Endometrium (tissue), 2 donors: ENCODE measurements at regions not wholly inside any gene's neighbourhood (a gene's known extent, or its start where the extent isn't known, plus 50 kb on each side); places are given as distances from the start of the nearest gene placed in this dataset.
"Not testable (repeated sequence)": the region's sequence is repeated elsewhere in the genome, so short reads cannot be mapped to it uniquely, and the experiment has no call there.

Experiments used
- FAIRE-seq: peaks from 2 replicates; lab custom pipeline; 2012; peaks lifted over from hg19 to GRCh38; lab: Jason Lieb, UNC
- donor health status: control.
- donor health status: control.

DNA sequence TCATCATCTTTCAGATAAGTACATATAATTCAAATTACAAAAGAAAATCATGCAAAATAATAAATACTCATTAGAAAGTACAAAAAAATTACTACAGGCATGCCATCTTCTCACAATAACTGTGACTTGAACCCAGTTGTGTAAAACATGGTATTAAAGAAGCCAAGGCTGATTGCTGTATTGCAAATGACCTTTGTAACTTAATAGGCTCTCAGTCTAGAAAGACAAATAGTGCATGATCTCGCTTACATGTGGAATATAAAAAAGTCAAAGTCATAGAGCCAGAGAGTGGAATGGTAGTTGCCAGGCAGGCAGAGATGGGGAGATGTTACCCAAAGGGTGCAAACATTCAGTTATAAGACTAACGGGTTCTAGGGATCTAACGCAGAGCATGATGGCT is 626.1 kb downstream of the COL12A1 start:
- no peak for FAIRE-seq

DNA sequence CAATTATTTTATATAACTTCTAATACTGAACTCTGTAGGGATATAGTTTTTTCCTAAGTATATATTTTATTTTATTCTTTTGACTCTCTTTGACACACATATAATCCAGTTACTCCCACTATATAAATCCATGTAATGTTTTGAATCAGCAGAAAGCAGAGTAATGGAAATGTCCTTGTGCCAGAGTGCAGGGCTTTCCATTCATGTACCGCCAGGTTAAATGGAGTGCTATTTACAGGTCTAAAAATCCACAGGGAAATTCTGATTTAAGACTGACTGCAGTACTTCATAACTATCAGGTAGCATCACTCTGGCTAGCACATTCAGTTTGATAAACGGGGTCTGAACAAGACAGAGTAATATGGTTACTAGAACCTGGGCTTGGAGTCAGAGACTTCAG is 626.8 kb downstream of the COL12A1 start:
- no peak for FAIRE-seq

DNA sequence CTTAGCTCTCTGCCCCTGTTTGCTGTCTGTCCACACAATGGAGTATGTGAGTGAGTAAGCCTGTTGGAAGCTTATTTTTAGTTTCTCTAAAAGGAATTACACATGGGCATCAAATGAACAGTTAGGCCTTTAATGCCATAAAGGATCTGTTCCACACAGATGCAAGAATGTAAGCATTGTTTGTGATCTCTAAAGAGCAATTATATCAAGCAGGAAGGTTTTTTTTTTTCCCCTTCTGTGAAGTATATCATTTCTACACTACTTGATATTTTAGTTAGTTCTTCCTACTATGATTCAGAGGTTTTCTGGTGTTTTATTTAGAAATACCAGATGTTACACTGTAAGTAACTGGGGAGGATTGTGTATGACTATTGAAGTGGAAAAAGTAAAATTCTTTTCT is 627.5 kb downstream of the COL12A1 start:
- FAIRE-seq = peak; percentile 87

DNA sequence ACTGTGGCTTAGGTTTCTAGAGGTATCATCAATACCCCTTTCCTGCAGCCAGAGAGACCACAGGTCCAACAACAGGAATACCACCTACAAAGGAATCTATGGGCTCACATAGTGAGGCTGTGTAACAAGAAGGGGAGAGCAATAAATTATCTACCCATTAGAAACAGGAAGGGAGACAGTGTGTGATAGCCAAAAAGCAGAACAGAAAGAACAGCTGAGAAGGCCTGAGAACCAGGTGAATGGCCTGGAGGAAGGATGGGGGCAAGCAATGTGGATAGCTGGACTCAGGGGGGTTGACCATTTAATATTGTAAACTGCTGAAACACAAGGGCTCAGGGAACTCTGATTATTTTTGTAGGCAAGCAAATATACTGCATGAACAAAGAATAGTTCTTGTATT is 628.2 kb downstream of the COL12A1 start:
- no peak for FAIRE-seq

DNA sequence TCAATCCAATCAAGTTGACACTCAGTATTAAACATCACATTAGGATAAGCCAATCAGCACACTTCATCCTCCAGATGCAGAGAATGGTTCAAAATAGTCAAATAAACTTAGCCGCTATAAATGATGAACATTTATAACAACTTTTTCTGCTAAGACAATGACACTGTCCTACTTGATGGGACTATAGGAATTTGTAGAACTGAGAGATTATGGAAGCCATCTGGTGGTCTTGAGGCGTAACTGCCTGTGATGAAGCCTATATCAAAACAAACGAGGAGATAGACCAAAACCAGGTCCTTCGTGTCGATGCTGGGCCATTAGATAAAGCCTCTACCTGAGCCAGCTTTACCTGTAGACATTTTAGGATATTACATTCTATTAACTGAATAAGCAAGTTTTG is 631.1 kb downstream of the COL12A1 start:
- no peak for FAIRE-seq

DNA sequence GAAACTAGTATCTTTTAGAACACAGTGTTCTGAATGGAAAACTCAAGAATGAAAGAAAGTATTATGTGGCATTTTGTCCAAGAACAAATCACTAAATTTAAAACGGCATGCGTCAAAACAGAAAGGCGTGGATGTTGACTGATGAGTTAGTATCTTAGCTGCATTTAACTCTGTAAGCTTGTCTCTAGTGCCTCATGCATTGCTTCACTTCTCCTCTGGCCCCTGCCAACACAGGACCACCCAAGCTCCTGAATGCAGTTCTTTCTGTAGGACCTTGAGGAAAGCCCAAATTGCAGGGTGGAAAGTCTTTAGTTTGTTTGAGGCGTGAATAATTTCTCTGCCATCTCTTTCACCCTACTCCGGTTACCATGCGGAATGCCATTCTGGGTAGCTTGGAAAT is 632.2 kb downstream of the COL12A1 start:
- no peak for FAIRE-seq

DNA sequence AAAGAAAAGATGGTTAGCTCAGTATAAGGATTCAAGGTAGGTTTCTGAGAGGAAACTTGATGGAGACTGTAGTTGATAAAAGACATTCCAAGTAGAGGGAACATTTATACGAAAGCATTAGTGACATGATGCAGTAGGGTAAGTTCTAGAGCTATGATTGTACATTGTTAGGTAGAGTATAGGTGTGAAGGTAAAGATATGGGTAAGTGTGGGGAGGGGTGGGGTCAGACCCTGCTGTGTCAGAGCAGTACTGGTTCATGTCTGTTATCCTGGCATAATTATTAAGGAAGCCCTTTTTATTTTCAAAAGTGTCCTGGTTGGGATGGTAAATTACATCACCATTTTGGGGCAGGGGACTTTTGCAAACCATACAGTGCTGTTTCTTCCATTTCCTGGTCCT is 635.8 kb downstream of the COL12A1 start:
- no peak for FAIRE-seq

DNA sequence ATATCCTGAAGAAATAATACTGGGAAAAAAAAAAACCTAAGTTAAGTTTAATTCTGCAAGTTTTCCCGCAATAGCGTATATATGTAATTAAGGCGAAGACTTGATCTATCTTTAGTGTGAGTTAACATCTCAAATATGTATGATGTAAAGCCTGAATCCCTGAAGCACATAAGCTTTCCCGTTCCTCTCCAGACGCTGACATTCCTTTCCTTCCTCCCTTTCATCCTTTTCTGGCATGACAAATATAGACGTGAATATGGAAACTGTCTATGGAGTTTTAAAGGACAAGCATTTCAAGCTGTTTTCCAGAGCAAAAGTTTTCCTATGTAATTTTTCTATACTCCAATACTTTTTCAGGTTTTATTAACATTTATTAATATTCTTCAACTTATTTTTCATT is 637.0 kb downstream of the COL12A1 start:
- FAIRE-seq = no peak

DNA sequence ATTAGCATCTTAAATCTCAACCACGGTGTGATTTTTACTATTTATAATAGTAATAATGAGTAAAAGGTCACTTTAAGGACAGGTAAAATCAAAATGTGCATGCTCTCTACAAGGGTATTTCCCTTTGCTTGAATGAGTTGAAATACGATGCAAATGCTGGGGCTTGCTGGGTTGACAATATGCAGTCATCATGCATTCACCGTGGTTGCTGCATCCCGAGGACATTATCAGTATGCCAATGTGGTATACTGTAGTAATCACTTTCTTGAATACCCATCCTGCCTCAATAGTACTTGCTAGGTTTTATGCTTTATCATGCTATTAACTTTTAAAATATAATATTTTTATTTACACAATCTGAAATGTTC is 637.9 kb downstream of the COL12A1 start:
- FAIRE-seq = not testable (repeated sequence)

DNA sequence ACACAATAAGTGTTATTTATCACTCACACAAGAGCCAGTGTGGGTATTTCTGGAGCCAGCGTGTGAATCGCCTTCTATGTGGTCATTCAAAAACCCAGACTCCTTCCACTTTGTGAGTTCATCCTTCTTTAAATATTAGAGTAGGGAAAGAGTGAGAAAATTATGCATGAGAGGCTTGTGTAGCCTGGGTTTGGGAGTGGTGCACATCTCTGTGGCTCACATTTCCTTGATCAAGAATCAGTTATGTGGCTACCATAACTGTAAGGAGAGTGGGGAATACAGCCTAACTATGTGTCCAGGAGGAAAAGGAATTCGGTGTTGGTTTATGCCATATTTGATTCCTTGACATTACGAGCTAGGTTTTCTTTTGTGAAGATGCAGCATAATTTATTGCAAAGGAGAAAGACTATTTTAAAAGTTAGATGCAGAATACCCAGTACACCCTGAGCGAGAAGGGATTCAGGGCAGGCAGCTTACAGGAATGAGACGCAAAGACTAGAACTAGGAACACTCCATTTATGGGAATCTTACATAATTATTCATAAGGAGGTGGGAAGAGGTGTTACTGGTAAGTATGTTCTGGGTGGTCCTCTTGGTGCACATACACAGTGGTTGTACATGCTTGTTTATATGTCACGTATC is 638.5 kb downstream of the COL12A1 start:
- FAIRE-seq = no peak

DNA sequence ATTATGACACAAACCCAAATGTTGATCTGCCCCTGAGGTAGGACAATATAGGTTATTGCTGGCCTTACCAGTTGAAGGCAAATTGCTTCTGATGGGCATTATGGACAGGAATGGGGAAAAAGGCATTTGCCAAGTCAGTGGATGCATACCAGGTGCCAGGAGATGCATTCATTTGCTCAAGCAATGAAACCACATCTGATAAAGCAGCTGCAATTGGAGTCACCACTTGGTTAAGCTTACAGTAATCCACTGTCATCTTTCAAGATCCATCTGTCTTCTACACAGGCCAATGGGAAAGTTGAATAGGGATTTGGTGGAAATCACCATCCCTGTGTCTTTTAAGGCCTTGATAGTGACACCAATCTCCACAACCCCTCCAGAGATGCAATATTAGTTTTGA is 648.6 kb downstream of the COL12A1 start:
- FAIRE-seq = no peak

DNA sequence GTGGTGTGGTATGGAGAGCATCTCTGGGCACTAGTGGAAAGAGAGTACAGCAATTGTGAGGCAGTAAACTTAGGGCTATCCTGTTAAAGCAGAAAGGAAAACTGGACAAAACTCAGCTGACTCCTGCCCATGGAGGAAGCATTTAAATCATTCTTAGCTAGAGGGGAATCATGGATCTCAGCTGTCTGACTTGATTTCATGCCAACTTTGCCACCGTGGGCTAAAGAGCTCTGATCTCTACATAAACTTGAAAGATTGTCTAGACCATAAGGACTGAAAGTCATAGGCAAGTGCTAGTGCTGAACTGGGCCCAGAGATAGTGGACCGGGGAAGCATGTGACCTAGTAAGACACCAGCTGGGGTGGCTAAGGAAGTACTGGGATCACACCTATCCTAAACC is 651.8 kb downstream of the COL12A1 start:
- no peak for FAIRE-seq

DNA sequence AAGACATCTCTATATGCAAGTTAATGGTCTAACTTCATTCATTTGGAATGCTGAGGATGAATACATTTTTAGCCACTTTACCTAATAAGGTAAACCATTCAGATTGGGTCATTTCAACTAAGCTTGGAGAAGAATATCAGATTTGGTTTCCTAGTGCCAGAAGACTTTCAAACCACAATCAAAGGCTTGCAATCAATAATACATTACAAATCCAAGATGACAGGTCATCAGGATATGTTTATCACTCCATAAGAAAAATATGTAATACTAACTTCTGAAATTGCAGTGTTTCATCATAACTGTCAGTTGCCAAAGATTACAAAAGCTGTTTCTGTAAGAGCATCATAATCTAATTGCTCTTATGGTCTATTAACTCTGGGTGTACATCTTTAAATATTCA is 654.0 kb downstream of the COL12A1 start:
- FAIRE-seq = no peak

DNA sequence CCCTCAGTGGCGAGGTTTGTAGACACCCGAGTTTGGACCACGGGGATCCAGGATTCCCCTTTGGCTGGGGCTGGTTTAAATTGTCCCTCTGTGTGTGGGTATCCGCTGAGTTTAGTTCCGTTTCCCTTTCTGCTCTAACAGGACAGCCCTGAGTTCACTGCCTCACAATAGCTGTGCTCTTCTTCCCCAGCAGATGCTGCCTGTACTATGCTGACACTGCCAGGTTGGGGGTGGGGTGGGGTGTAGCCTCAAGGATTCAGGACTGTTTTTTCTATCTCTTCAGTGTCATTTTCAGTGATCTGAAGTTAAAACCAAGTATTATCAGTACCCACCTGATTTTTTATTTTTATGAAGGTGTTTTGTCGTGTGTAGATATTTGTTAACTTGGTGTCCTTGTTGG is 655.0 kb downstream of the COL12A1 start:
- no peak for FAIRE-seq

DNA sequence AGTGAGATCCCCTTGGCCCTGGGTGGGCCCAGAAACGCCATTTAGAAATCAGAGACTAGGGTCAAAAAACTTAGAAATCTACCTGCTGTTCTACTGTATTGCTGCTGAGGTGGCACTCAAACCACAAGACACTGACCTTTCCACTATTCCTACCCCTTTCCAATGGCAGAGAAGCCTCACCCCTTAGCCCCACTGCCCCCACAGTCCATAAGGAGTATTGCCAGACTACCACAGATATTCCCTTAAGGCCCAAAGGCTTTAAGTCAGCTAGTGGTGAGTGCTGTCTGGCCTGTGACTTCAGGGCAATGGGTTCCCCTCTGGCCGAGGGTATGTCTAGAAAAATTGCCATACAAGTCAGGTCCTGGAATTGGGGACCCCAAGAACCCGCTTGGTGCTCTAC is 656.1 kb downstream of the COL12A1 start:
- FAIRE-seq = no peak

DNA sequence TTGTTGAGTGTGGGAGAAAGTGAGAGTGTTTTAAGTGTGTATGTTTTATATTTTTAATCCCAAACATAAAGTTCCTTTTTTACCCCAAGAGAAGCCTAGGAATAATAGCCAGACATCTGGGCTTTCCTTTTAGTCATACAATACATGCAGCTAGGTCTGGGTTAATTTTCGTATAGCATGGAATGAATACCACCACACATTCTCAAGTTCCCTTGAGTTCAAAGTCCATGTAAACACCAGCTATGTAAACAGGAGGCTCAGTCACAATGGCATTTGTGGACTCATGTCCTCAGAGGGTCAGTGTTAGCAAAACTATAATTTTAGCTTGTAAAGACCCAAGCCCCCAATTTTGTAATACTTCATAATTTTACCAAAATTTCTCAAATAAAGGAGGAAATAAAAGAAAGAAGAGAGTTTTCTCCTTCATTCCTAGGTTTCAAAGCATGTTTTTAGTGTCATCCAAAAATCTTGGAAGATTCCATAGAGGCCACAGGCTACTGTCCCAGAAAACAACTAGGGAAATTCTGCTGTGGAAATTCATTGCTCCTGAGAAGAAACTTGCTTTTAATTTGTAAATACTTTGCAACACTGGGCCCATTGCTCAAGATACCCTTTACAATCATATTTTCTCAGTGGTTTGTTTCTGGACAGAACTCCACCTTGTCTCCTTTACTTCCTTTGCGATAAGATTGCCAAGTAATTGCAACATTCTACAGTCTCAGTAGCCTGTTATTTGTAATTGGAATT is 671.2 kb downstream of the COL12A1 start:
- no peak for FAIRE-seq

DNA sequence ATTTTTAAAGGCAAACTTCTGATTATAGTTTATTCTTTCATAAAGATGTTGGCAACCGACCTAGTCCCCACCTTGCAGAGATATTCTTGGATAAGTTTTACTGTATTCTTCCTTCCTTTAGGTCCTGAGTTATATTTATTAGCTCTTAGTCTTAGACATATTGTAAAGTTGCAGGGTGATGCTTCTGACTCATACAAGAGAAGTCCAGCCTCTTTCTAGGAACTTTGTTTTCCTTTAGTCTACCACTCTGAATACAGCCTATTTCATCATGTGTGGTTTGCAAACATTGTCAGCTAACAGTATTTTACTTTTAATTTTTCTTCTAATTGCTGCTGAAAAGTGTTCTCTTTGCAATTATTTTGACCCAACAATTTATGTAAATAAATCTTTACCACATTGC is 686.7 kb downstream of the COL12A1 start:
- FAIRE-seq = no peak

DNA sequence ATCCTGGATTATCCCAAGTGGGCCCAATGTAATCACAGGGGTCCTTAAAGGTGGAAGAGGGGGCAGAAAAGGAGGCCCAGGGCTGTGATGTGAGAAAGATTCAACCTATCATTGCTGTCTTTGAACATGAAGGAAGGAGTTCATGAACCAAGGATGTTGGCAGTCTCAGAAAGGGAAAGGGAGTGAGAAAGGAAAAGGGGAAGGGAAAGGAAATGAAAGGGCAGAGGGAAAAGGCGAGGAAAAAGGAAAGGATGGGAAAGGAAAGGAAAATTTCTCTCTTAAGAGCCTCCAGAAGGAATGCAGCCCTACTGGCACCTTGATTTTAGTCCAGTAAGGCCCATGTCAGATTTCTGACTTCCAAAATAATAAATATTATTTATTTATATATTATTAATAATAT is 687.8 kb downstream of the COL12A1 start:
- FAIRE-seq = no peak

DNA sequence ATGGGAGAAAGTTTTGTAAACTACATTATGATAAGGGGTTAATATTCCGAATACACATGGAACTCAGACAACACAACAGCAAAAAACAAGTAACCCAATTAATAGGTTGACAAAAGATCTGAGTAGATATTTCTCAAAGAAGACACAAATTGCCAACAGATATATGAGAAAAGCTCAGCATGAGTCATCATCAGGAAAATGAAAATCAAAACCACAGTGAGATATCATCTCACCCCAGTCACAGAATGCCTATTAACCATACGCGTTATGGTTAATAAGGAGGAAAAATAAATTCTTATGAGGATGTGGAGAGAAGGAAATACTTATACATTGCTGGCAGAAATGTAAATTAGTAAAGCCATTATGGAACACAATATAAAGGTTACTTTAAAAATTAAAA is 695.0 kb downstream of the COL12A1 start:
- FAIRE-seq = no peak

DNA sequence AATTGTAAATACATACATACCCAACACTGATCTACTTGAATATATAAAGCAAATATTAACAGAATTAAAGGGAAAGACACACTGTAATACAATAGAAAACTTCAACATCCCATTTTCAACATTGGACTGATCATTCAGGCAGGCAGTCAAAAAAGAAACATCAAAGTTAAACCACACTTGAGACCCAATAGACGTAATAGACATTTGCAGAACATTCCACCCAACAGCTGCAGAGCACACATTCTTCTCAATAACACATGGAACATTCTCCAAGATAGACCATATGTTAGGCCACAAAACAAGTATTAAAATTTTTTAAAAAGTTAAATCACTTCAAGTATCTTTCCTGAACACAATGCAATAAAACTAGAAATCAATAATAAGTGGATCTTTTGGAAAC is 698.2 kb downstream of the COL12A1 start:
- FAIRE-seq = peak; percentile 51

DNA sequence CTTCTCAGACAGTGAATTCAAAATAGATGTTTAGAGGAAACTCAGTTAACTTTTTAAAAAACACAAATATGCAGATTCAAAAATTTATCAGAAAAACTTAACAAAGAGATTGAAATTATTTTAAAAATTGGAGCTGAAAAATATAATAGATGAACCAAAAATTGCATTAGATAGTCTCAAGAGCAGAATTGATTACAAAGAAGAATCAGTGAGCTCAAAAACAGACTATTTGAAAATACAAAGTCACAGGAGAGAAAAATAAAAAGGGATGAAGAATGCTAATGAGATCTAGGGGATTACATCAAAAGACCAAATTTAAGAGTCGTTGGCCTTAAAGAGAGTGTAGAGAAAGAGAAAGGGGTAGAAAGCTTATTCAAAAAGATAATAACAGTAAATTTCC is 700.5 kb downstream of the COL12A1 start:
- no peak for FAIRE-seq

DNA sequence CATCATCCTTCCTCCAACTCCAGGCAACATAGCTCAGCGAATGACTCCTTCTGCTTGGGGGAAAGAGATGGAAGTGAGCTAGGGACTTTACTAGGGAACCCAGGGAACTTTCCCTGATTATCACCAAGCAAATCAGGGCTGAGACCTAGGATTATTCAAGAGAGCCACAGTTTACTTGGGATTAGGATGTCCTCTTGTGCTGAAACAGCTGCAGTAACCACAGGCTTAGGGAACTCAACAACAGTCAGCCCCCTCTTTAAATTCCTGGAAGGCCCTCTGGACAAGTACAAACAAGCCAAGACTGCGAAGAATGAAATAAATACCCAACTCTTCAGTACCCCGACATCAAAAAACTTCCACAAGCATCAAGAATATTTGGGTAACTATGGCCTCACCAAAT is 700.9 kb downstream of the COL12A1 start:
- no peak for FAIRE-seq

DNA sequence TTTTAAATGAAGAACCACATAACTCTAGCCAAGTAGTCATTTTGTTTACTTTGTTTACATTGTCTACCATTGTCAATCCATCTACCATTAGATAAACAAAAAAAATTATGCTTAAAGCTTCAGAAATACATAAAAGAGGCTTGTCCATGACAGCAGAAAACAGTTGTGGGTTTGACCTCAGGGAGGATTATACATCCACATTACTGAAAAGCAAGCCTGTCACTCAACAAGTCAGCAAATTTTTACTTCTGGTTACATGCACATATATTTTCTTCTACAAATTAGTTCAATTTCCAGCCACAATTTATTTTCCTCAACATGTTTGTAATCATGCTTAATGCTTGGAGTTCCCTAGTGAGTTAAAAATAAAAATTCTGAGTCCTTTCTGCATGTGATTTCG is 713.3 kb downstream of the COL12A1 start:
- FAIRE-seq = no peak

DNA sequence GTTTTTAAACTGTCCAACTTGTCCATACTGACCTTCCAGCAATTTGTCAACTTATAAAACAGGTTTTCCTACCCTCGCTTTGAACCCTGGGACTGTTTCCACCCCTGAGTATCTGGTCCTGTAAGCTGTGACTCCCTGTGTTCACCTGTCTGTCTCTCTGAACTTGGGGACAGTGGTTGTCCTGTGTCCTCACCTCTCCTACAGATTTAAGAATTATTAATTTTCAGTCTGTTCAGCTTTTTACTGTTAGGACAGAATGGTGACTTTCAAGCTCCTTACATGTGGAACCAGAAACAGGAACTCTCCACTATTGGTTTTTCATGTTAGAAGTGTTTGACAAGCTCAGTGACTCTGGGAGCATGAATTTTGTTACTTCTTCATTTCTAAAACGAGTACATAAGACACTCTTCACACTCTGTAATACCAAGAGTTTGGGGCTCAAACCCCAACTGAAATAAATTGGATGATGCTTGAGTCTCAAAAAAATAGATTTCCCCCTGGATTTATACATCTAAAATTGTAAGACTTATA is 713.9 kb downstream of the COL12A1 start:
- no peak for FAIRE-seq
